Psoas muscle (tissue), 7 donors: ENCODE measurements at regions not wholly inside any gene's neighbourhood (a gene's known extent, or its start where the extent isn't known, plus 50 kb on each side); places are given as distances from the start of the nearest gene placed in this dataset.

Source experiments
- ATAC-seq, 4 donors: fragments of 200-7000 bp; cut with Tn5 transposase; one replicate each; pipeline ENCODE4 v1.9.1; 2020; ENCODE audit warnings: moderate library complexity in 3 of 4, mild to moderate bottlenecking in 2 of 4
- DNase-seq, 2 donors: peaks; one replicate each; pipeline ENCODE4 v3.0.0-alpha.2; 2020
- H3K27ac ChIP-seq: fragments of 200-600 bp; one replicate; pipeline ENCODE4 v1.8.0; 2022
- H3K27me3 ChIP-seq, 3 donors: fragments of 200-600 bp in 1 of 3; one replicate each; pipeline versions ENCODE4 v1.6.1 to v1.8.0; 2013 to 2022; ENCODE audit warnings: low read length in 2 of 3, mild to moderate bottlenecking in 2 of 3, moderate library complexity in 1 of 3; ENCODE audit not compliant: insufficient read depth in 3 of 3
- H3K36me3 ChIP-seq, 2 donors: fragments of 200-600 bp in 1 of 2; one replicate each; pipeline versions ENCODE4 v1.6.1 to v1.8.0; 2013 to 2022; ENCODE audit warnings: low read depth in 1 of 2, mild to moderate bottlenecking in 1 of 2, moderate library complexity in 1 of 2; ENCODE audit not compliant: insufficient read depth in 1 of 2
- H3K4me1 ChIP-seq: fragments of 200-600 bp; one replicate; pipeline ENCODE4 v1.8.0; 2022
- H3K4me3 ChIP-seq: fragments of 200-600 bp; one replicate; pipeline ENCODE4 v1.8.0; 2022; ENCODE audit warnings: mild to moderate bottlenecking
- H3K9me3 ChIP-seq: fragments of 200-600 bp; one replicate; pipeline ENCODE4 v1.8.0; 2022
- WGBS, 3 donors: extraction: QIAGEN DNeasy Blood & Tissue Kit; methylation state at CpG; one replicate each; pipeline versions ENCODE4 v1.1.6 to v1.1.7; 2013; 5-methylcytosine and 5-hydroxymethylcytosine counted together
- intact Hi-C, 2 donors: fragments of 100-400 bp; cut with DNase I; formaldehyde crosslinking; loops; one replicate each; pipeline versions ENCODE4 v1.11.0 to v1.14.2; 2022
- TF ChIP-seq, protein P1 (sequence below): fragments of 200-600 bp; IDR thresholded peaks from one replicate; pipeline ENCODE4 v1.8.0; 2022; ENCODE audit warnings: antibody characterized with exemption
- donor health status: healthy with polysubstance abuse.
- donor health status: DM: no; HTN: no; CAD: no; lungs with moderate emphysema.
- donor health status: Bipolar disorder and iron deficiency.
- donor health status: healthy.
- donor health status: DM: yes; HTN: yes; CAD: no.
- donor health status: DM: no; HTN: no; CAD: no.
- donor health status: DM: yes; HTN: yes; CAD: no.

GRCh38 chr12:111094157-111095010 lies 174.0 kb upstream of the MYL2 start:
- peaks cover 2 to 12% (median 4%) of the 10 kb centered on the region in 3 donors for H3K27me3 ChIP-seq
- intact Hi-C loops: no loop called here
- H3K4me3 ChIP-seq: no peak overlapping the region
- no peak overlapping the region for H3K27ac ChIP-seq
- DNase-seq (no peak), ATAC-seq (no peak)
- H3K4me1 ChIP-seq: no peaks in the 10 kb centered on the region
- WGBS, 3 donors: 67% methylated on average over 16 of the region's 16 CpGs
- H3K36me3 ChIP-seq: no peaks in the 10 kb centered on the region
- no peaks in the 10 kb centered on the region for H3K9me3 ChIP-seq
- TF ChIP-seq, protein P1, sequence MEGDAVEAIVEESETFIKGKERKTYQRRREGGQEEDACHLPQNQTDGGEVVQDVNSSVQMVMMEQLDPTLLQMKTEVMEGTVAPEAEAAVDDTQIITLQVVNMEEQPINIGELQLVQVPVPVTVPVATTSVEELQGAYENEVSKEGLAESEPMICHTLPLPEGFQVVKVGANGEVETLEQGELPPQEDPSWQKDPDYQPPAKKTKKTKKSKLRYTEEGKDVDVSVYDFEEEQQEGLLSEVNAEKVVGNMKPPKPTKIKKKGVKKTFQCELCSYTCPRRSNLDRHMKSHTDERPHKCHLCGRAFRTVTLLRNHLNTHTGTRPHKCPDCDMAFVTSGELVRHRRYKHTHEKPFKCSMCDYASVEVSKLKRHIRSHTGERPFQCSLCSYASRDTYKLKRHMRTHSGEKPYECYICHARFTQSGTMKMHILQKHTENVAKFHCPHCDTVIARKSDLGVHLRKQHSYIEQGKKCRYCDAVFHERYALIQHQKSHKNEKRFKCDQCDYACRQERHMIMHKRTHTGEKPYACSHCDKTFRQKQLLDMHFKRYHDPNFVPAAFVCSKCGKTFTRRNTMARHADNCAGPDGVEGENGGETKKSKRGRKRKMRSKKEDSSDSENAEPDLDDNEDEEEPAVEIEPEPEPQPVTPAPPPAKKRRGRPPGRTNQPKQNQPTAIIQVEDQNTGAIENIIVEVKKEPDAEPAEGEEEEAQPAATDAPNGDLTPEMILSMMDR: no peak

DNA sequence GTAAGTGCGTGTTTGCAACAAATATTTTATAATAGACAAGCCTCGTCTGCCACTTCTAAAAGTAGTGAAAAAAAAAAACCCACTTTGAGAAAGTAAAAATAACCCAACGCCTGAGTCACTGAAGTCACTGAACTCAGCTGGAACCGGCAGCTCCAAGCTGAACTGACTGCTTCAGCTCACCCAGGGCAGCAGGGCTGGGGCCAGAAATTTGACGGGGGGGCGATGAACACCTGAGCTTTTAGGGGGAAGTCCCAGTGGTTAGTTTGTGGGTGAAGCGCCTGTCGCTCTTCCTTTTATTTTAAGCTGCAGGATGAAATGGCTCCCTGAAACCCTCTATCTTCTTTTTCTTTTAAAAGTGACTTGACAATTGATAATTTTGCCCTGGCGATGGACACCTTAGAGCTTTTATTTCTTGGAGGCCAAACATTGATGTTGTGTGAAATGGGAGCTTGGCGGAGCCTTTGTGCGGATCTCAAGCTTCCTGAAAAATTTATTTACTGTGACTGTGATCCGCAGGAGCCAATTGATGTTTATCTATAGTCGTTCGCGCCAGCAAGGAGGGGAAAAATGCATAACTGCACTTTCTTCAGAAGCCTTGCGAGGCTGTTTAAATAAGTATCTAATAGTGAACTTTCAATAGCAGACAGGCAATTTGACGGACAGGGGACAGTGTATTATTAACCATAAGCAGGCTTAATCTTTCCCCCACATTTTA lies 173.2 kb upstream of the MYL2 start:
- Histone ChIP-seq H3K36me3 (no peaks in the 10 kb centered on the region), H3K27ac (no peak overlapping the region), H3K9me3 (no peaks in the 10 kb centered on the region), H3K27me3 (peaks cover 2 to 16% (median 4%) of the 10 kb centered on the region in 3 donors), H3K4me3 (no peak overlapping the region), H3K4me1 (no peaks in the 10 kb centered on the region)
- WGBS, 3 donors: 52 to 58% (median 55%) methylated on average over 17 of the region's 17 CpGs
- TF ChIP-seq, protein P1: no peak
- DNase-seq (no peak), ATAC-seq (no peak)
- intact Hi-C loops: no loop called here

GRCh38 chr12:111091051-111091450 lies 170.7 kb upstream of the MYL2 start:
- DNase-seq (no peak), ATAC-seq (no peak)
- no peaks in the 10 kb centered on the region for H3K4me1 ChIP-seq
- H3K27me3 ChIP-seq: peaks cover 2 to 20% (median 4%) of the 10 kb centered on the region in 3 donors
- WGBS, 3 donors: 77 to 83% (median 82%) methylated on average over 11 of the region's 11 CpGs
- no peaks in the 10 kb centered on the region for H3K9me3 ChIP-seq
- H3K36me3 ChIP-seq: no peaks in the 10 kb centered on the region
- TF ChIP-seq, protein P1: no peak
- no peak overlapping the region for H3K4me3 ChIP-seq
- intact Hi-C loops: no loop called here
- no peak overlapping the region for H3K27ac ChIP-seq

DNA sequence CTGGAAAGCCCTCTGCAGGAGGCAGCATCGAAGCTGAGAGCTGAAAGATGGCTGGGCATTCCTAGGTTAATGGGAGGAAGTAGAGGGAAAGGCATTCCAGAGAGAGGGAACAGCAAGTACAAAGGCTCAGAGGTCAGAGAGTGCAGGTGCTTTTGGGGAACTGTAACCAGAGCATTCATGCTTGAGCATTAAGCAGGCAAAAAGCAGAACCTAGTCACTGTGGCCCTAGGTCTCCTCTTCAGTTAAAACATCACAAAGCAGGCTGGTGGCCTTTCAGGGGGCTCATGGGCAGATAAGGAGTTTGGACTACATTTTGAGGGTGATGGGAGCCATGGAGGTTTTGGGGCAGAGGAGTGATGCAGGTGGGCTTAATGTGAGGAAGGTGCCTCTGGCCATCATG lies 169.2 kb upstream of the MYL2 start:
- DNase-seq (no peak), ATAC-seq (no peak)
- H3K27ac ChIP-seq: no peak overlapping the region
- no peaks in the 10 kb centered on the region for H3K4me1 ChIP-seq
- H3K36me3 ChIP-seq: no peaks in the 10 kb centered on the region
- TF ChIP-seq, protein P1: no peak
- WGBS, 3 donors: 53 to 67% (median 67%) methylated on average over 1 of the region's 1 CpG
- intact Hi-C loops: no loop called here
- H3K4me3 ChIP-seq: no peak overlapping the region
- H3K9me3 ChIP-seq: no peaks in the 10 kb centered on the region
- peaks cover 4 to 9% (median 5%) of the 10 kb centered on the region in 3 donors for H3K27me3 ChIP-seq
